ELF-1 (cell line): ENCODE measurements at regions not wholly inside any gene's neighbourhood (a gene's known extent, or its start where the extent isn't known, plus 50 kb on each side); places are given as distances from the start of the nearest gene placed in this dataset.
"Not testable (repeated sequence)": the region's sequence is repeated elsewhere in the genome, so short reads cannot be mapped to it uniquely, and the experiment has no call there.

ENCODE experiments used
- DNase-seq: peaks from one replicate; pipeline ENCODE4 v3.0.0-alpha.2; 2016; ENCODE audit warnings: low read depth, low spot score

DNA sequence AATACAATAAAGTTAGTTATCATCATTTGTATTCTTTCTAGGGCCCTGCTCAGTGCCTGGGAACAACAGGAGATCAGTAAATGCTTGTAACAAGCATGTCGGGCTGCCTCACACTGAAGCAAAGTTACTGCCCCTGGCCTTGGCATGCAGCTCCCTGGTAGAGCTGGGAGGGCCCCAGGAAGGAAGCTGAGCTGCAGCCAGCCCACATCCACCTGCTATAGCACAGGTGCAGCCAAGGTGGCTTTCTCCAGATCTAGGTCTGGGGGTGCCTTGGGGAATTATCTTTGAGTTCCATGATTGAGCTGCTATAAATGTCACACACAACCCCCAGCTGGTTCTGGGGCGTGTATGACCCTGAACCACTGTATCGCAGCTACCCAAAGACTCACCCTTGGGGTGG is 293.4 kb upstream of the MSX2 start:
- no peak for DNase-seq

- no peak for DNase-seq
Measured at GRCh38 chr5:174431504-174431903, 292.9 kb upstream of the MSX2 start.

DNA sequence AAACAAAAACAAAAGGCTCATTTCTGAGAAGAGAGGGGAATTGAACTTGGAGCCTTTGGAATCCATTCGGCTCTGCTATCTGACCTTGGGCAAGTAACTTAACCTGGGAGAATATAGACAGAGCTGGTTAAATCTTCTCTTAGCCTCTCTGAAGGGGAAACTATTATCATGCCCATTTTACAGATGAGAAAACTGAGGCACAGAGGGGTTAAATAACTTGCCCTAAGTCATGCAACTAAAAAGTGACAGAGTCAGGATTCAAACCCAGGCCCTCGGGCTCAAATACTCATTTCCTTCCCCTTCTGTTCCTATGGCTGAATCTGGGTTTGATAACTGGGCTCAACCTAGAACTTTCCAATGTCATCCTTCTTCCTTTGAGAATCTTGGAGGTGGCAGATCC is 291.3 kb upstream of the MSX2 start:
- DNase-seq, result no peak

GRCh38 chr5:174436750-174437149 is 287.6 kb upstream of the MSX2 start:
- peak; percentile 84 for DNase-seq

GRCh38 chr5:174444479-174445188 is 279.7 kb upstream of the MSX2 start:
- no peak for DNase-seq

DNA sequence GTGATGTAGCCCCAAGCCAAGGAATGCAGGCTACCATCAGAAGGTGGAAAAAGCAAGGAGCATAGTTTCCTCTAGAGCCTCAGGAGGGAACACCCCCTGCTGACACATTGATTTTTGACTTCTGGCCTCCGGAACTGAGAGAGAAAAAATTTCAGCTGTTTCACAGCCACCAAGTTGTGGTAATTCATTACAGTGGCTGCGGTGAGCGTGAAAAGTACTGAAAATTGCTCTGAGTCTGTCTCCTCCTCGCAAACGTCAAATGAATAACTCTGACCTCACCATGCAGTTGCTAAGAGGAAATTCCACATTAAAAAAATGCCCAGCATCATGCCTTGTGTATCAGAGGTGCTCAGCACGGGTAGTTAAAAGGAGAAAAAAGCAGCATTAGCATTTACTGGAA is 277.9 kb upstream of the MSX2 start:
- DNase-seq, result no peak

DNA sequence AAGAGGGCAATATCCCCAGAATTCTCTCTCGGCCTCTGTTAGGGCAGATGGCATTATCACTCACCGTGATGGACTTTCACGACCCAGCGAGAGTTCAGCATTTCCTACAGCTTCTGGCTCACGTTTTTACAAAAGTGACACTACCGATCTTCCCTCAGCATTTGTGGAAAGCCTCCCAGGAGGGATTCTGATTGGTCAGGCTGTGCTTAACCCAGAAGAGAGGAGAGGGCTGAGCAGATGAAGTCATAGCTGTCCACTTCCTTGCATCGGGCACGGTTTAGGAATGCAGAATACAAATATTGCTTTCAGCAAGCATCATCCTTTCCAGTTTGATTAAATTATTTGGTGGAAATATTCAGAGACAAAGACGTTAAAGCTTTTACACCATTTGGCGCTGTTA is 277.4 kb upstream of the MSX2 start:
- DNase-seq, result no peak

DNA sequence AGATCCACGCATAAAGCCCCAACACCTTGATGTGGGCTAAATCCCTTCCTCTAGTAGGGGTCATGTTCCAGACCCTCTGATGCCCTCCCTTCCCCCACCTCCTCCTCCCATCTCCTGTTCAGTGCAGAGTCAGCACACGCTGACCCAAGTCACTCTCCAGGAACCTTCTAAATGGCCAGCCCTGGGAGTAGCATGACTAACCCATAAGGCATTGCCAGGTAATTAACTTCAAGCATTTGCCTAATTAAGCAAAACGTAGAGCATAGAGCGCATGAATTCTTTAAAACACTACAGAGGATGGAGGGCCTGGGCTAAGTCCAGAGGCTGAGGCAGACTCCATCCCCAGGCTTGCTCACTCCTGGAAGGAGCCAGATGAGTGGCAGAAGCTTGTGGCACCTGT is 276.3 kb upstream of the MSX2 start:
- no peak for DNase-seq

- DNase-seq, result no peak
Measured at GRCh38 chr5:174448662-174449061, 275.7 kb upstream of the MSX2 start.

DNA sequence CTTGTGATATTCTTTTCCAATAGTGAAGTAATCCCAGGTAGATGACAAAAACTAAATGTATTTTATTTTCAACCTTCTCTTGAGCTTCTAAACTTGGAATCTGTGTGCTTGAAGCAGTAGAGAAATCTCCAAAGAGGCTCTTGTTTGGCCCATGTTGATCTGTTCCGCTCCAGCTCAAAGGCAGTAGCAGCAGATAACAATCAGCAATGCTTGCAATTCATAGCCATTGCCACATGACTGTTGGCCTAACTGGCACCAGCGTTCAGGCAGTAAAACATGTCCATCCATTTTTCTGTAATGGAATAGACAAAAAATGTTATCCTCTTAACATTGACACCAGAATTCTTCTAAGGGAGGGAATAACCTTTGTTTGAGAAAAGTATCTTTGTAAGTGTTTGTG is 270.7 kb upstream of the MSX2 start:
- no peak for DNase-seq

DNA sequence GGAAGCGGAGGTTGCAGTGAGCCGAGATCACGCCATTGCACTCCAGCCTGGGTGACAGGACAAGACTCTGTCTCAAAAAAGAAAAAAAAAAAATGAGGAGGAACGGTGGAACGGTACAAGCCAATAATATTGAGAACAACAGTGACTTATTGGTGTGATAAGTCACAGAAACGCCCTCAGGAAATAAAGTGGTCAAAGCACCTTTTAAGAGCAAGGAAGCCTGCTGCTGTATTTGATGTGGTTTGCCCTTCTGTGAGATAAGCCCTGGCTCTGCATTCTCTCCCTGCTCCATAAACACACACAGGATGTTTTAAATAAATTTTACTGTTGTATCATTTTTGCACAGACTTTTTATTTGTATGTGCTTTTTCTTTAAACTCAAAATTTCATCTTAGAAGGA is 269.9 kb upstream of the MSX2 start:
- DNase-seq, result no peak

DNA sequence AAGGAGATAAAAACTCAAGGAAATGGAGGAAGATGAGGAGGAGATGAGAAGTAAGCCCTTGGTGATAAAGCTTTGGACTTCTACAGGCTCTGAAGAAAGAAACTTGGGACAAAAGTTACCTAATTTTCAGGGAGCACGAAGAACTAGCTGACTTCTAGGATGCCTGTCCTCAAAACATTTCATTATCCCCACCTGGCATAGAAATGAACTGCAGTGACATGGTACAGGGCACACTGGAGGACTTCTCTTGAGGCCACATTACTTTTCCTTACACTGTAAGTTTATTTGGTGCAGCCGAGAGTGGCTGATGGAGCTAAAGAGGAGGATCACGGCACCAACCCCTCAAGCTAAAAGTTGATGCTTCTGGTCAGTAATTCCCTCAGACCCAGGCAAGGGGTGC is 269.5 kb upstream of the MSX2 start:
- no peak for DNase-seq

DNA sequence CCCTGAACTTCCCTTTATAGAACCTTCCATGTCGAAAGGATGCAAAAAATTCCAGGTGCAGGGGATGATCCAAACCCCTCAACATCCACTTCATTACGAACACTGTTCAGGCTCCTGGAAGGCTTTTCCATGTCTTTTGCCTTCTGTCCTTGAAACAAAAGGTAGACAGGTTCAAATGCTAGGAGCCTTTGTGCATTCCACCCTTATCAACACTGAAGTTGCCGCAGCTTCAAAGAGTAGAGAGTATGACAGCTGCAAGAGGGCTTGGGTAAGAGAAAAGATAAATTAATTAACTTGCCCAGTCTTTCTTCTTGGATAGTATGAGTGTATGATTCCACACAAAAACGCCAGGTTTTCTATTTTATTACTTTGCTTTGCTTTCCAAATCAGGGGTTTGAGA is 269.1 kb upstream of the MSX2 start:
- DNase-seq, result no peak

- DNase-seq, result no peak
Measured at GRCh38 chr5:174457141-174457678, 267.2 kb upstream of the MSX2 start.

DNA sequence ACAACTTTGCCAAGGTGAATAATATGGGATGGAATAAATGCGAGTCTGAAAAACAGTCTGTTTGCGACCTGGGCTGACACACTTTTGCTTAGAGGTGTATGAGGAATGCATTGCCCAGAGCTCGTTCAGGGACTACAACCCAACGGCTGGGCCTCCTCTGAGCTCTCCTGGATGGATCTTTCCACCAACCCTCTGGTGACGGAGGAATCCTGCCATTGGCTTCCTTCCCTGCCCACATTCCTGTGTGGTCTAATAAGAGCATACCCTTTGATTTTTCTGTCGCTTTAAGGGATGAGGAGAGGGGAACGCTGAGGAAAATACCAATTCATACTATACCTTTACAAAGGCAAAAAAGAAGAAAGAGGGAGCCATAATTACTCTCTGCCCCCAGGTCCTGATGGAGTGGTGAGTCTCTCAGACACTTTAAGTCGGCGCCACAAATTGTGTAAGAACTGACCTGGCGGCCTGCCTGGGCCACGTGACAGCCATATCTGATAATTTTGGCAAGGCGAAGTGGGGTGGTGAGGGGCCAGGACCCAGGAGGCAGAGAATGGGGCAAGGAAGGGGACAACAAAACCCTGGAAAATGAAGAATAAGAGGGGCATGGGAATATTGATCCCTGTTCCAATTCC is 265.2 kb upstream of the MSX2 start:
- DNase-seq, result peak; percentile 39

DNA sequence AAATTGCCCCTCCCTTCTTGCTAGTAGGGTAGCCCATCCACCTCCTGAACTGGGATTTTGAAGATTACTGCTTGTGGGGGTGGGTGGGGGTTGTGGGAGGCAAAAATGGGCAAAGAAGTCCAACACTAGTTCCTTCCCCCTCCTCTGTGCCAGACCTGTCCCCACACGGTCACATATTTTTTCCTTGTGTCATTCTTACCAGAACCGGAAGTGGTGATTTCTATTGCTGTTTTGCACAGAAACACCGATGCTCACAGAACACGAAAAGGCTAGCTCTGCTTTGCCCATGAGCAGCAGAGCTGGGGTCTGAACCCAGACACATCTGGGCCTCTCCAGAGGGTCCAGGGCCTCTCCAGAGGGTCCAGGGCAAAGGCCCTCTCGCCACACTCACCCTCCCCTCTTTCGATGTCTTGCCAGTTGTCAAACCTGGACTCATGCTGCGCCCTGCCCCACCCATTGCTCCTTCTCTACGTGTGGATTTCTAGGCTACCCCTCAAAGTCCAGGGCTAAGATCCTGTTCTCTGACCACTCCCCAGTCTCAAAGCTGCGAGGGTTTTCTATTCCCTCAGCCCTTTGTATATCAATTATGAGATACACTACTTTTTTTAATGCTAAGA is 264.4 kb upstream of the MSX2 start:
- DNase-seq, result no peak

GRCh38 chr5:174462129-174462528 is 262.3 kb upstream of the MSX2 start:
- DNase-seq, result no peak

DNA sequence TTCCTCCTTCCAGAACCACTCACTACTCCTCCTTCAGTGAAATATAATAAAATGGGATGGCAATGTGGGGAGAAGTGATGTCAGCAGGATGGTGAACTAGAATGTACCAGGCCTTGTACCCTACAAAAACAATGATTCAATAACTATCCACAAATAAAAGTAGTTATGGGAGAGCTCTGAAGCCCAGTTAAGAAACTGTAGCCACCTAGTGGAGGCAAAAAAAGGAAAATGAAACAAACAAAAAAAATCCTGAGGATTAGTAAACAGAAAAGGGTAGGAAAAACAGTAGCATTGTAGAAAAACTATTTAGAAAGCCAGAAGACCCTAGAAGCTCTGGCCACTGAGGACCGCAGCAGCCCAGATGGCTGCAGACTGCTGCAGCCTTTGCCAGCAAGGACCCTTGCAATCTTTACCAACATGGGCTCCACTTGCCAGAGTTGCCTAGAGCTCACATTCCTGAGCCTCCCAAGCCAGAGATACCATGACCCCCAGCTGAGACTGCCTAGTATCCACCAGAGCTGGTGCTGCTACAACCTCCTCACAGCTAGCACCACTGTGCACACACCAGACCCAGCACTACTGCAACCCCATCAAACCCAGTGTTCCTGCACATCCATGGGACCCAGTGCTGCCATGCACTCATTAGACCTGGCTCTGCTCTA is 259.7 kb upstream of the MSX2 start:
- DNase-seq, result peak; percentile 51

DNA sequence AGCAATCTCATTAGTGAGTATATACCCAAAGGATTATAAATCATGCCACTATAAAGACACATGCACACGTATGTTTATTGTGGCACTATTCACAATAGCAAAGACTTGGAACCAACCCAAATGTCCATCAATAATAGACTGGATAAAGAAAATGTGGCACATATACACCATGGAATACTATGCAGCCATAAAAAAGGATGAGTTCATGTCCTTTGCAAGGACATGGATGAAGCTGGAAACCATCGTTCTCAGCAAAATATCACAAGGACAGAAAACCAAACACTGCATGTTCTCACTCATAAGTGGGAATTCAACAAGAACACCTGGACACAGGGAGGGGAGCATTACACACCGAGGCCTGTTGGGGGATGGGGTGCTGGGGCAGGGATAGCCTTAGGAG is 252.9 kb upstream of the MSX2 start:
- not testable (repeated sequence) for DNase-seq

DNA sequence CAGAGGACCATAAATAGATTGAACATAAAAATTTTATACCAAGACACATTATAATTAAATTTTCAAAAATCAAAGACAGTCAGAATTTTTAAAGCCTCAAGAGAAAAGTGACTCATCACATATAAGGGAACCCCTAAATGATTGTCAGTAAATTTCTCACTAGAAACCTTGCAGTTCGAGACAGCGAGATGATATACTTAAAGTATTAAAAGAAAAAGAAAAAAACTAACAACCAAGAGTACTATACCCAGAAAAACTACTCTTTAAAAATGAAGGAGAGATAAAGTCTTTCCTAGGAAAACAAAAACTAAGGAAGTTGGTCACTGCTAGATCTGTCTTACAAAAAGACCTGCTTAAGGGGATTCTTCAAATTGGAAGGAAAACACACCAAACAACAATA is 251.4 kb upstream of the MSX2 start:
- no peak for DNase-seq

DNA sequence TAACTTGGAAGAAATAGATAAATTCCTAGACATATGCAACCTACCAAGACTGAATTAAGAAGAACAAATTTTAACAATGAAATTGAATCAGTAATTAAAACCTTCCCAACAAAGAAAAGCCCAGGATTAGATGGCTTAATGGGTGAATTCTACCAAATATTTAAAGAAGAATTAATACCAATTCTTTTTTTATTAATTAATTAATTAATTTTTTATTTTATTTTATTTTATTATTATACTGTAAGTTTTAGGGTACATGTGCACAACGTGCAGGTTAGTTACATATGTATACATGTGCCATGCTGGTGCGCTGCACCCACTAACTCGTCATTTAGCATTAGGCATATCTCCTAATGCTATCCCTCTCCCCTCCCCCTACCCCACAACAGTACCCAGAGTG is 248.4 kb upstream of the MSX2 start:
- DNase-seq, result not testable (repeated sequence)

DNA sequence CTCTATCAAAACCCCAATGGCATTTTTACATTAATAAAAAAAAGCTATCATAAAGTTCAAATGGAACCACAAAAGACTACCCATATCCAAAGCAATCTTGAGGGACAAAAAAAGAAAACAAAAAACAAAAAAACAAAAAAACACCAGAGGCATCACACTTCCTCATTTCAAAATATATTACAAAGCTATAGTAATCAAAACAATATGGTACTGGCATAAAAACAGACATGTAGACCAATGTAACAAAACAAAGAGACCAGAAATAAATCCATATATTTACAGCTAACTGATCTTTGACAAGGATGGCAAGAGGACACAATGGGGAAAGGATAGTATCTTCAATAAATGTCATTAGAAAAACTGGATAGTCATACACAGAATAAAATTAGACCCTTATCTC is 245.1 kb upstream of the MSX2 start:
- no peak for DNase-seq
